ENCODE measurements at regions not wholly inside any gene's neighbourhood (a gene's known extent, or its start where the extent isn't known, plus 50 kb on each side); places are given as distances from the start of the nearest gene placed in this dataset.

DNA sequence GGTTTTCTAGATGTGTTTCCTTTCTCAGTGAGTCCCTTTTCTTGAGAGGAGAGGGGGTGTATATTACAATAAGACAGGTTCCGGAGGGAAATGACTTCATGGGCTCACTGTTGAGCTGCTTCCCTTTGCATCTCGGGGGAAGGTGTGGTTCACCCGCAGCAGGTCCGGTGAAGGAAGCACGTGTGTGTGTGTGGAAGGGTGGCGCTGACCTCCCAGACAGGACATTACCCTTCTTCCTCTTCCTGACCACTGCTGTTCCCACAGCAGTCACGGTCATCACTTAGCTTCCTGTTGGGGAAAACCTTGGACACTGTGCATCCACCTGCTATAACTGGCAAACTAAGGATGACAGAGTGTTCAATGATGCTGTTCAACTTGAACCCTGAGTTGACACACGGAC lies 83.6 kb downstream of the PLEKHG1 start:
- Histone ChIP-seq H3K4me3 (peak overlapping the region; percentile 34 to 41), H3K36me3 (no peaks in the 10 kb centered on the region), H3K4me1 (peaks cover 0 to 13% of the 10 kb centered on the region in 2 donors), H3K27ac (peak overlapping the region; percentile 74 to 78), H3K9me3 (no peaks in the 10 kb centered on the region), H3K27me3 (no peaks in the 10 kb centered on the region)
- no peak for TF ChIP-seq CTCF (IDR thresholded peaks at IDR 0.05)
- DNase-seq (ENCODE audit: low spot score), result no peak

GRCh38 chr6:150684161-150684560 lies 84.5 kb downstream of the PLEKHG1 start:
- H3K36me3 ChIP-seq, result no peaks in the 10 kb centered on the region
- peak overlapping the region; percentile 74 to 78 for H3K27ac ChIP-seq
- no peak for TF ChIP-seq CTCF (IDR thresholded peaks at IDR 0.05)
- H3K4me1 ChIP-seq, result peaks cover 0 to 19% of the 10 kb centered on the region in 2 donors
- H3K4me3 ChIP-seq, result peak overlapping the region; percentile 34 to 41
- H3K9me3 ChIP-seq, result no peaks in the 10 kb centered on the region
- DNase-seq (ENCODE audit: low spot score), result no peak
- no peaks in the 10 kb centered on the region for H3K27me3 ChIP-seq

- no peak for TF ChIP-seq CTCF (IDR thresholded peaks at IDR 0.05)
- no peaks in the 10 kb centered on the region for H3K9me3 ChIP-seq
- H3K27ac ChIP-seq, result peak overlapping the region; percentile 74 to 78
- no peaks in the 10 kb centered on the region for H3K36me3 ChIP-seq
- H3K27me3 ChIP-seq, result no peaks in the 10 kb centered on the region
- DNase-seq (ENCODE audit: low spot score), result no peak
- H3K4me1 ChIP-seq, result peaks cover 0 to 19% of the 10 kb centered on the region in 2 donors
- peak overlapping the region; percentile 34 to 41 for H3K4me3 ChIP-seq
These were observed 85.2 kb downstream of the PLEKHG1 start for GRCh38 chr6:150684714-150685459.

DNA sequence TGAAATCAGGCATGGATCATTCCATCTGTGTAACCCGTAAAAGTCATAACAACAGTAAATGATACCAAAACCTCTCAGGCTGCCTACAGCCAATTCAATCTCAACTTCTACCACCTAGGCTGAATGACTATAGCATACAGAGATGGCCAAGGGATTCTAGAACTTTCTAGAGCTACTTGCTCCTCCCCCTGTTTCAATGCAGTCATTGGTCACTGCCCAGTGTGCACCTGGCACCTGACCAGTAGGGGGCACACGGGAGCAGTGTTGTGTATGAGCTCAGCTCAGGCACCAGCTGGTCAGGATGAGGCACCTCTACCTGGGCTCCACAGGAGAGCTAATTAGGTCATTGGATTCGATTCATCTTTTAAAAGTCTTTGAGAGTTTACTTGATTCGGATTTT lies 86.2 kb downstream of the PLEKHG1 start:
- no peaks in the 10 kb centered on the region for H3K36me3 ChIP-seq
- peak overlapping the region; percentile 21 to 68 for H3K27ac ChIP-seq
- peak; percentile 29 to 60 for TF ChIP-seq CTCF (IDR thresholded peaks at IDR 0.05)
- peaks cover 0 to 22% of the 10 kb centered on the region in 2 donors for H3K4me1 ChIP-seq
- DNase-seq (ENCODE audit: low spot score), result no peak
- no peaks in the 10 kb centered on the region for H3K9me3 ChIP-seq
- no peak overlapping the region for H3K4me3 ChIP-seq
- no peaks in the 10 kb centered on the region for H3K27me3 ChIP-seq

DNA sequence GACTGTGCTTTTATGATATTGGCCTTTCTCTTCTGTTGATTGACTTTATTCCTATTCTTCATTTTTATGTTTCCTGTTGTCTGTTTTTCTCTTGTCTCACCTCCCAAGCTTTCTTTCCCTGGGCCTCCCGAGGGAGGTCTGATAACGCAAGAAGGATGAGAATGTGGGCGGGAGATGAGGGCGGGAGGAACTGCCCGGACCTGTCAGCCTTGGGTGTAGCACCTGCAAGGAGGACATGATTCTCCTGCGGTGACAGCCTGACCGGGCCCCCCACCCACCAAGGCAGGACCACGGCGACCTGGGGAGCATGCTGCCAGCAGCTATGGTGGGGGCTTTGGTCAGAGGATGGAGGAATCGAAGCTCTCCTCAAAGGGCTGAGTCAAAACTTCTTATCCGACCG lies 86.9 kb downstream of the PLEKHG1 start:
- H3K27me3 ChIP-seq, result no peaks in the 10 kb centered on the region
- H3K27ac ChIP-seq, result peak overlapping the region; percentile 42 to 57
- TF ChIP-seq CTCF (IDR thresholded peaks at IDR 0.05), result no peak
- H3K4me1 ChIP-seq, result peaks cover 0 to 22% of the 10 kb centered on the region in 2 donors
- H3K36me3 ChIP-seq, result no peaks in the 10 kb centered on the region
- DNase-seq (ENCODE audit: low spot score), result no peak
- H3K9me3 ChIP-seq, result no peaks in the 10 kb centered on the region
- H3K4me3 ChIP-seq, result no peak overlapping the region

- peak; percentile 74 for DNase-seq (ENCODE audit: low spot score)
- no peak for TF ChIP-seq CTCF (IDR thresholded peaks at IDR 0.05)
- peaks cover 0 to 22% of the 10 kb centered on the region in 2 donors for H3K4me1 ChIP-seq
- H3K9me3 ChIP-seq, result no peaks in the 10 kb centered on the region
- no peaks in the 10 kb centered on the region for H3K27me3 ChIP-seq
- no peaks in the 10 kb centered on the region for H3K36me3 ChIP-seq
- peak overlapping the region; percentile 42 to 57 for H3K27ac ChIP-seq
- H3K4me3 ChIP-seq, result no peak overlapping the region
These were observed 87.8 kb downstream of the PLEKHG1 start for GRCh38 chr6:150687508-150687907.

All from right atrium auricular region (tissue), 2 donors.